NB4 (cell line): ENCODE measurements at regions not wholly inside any gene's neighbourhood (a gene's known extent, or its start where the extent isn't known, plus 50 kb on each side); places are given as distances from the start of the nearest gene placed in this dataset.

Experiments
- DNase-seq: peaks from one replicate; pipeline ENCODE4 v3.0.0; 2010; ENCODE audit warnings: low read depth
- H3K4me3 ChIP-seq: one replicate; pipeline ENCODE4 v1.5.1; 2011; ENCODE audit warnings: mild to moderate bottlenecking, low read depth, low read length, moderate library complexity
- CTCF ChIP-seq: IDR thresholded peaks from one replicate; pipeline ENCODE4 v1.5.1; 2012; ENCODE audit warnings: low read depth, low read length
- MAX ChIP-seq: IDR thresholded peaks from 2 replicates; pipeline ENCODE4 v1.6.1; 2011; ENCODE audit warnings: low read depth, low read length
- MYC ChIP-seq: IDR thresholded peaks from 2 replicates; pipeline ENCODE4 v1.6.1; 2011; ENCODE audit warnings: low read depth, low read length
- POLR2A ChIP-seq: IDR thresholded peaks from 2 replicates; pipeline ENCODE4 v1.6.1; 2011; ENCODE audit warnings: mild to moderate bottlenecking; ENCODE audit not compliant: insufficient read length; ENCODE audit errors: extremely low read depth

DNA sequence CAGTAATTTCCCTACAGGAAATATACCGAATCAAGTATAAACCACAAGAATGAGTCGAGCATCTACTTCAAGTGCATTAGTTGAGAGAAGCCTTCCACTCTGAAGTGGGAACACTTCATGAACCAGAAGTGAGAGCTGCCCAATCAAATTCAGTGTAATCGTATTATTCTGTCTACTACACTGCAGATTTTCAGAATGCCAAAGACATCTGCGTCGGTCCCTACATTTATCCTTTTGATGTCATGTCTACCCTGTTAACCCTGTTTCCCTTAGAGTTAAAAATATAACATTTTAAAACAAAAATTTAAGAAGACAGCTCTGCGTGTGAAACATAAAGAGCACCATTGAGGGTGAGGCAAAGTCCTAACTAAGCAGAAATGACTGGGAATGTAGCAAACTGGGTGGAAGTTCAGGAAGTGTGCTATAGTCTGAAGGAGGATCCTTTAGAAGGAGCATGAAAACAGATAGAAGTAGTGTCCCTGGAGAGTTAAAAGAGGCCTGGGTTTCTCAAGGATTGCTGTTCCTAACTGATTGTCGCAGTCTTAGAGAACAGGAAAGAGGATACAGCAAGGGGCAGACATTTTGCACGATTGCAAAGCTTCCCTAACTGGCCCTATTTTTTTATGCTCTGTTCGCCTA lies 291.2 kb downstream of the PTPRC start:
- no peak for TF ChIP-seq POLR2A
- no peak for TF ChIP-seq CTCF
- no peak for TF ChIP-seq MYC
- TF ChIP-seq MAX, result no peak
- peak; percentile 85 for DNase-seq
- peak overlapping the region; percentile 96 for H3K4me3 ChIP-seq

GRCh38 chr1:198932351-198932991 lies 293.6 kb downstream of the PTPRC start:
- peak; percentile 64 for DNase-seq
- TF ChIP-seq MAX, result peak; percentile 74
- no peak for TF ChIP-seq MYC
- peak overlapping the region; percentile 96 for H3K4me3 ChIP-seq

- peak overlapping the region; percentile 96 for H3K4me3 ChIP-seq
- TF ChIP-seq MAX (no peak), MYC (no peak), CTCF (no peak), POLR2A (no peak)
- DNase-seq, result peak; percentile 43
Measured at GRCh38 chr1:198933515-198934222, 294.8 kb downstream of the PTPRC start.

- peak overlapping the region; percentile 96 for H3K4me3 ChIP-seq
- no peak for DNase-seq
- TF ChIP-seq CTCF (no peak), POLR2A (no peak)
Measured at GRCh38 chr1:198934426-198934825, 295.6 kb downstream of the PTPRC start.

GRCh38 chr1:198934901-198935305 lies 296.1 kb downstream of the PTPRC start:
- peak; percentile 77 for DNase-seq

More at GRCh38 chr1:198934901-198935305, 296.1 kb downstream of the PTPRC start:
- H3K4me3 ChIP-seq, result peak overlapping the region; percentile 96
- TF ChIP-seq MAX (peak; percentile 79), CTCF (no peak), MYC (peak; percentile 79), POLR2A (peak; percentile 7)
